Right cardiac atrium (tissue), 5 donors: ENCODE measurements at regions not wholly inside any gene's neighbourhood (a gene's known extent, or its start where the extent isn't known, plus 50 kb on each side); places are given as distances from the start of the nearest gene placed in this dataset.

ENCODE experiments used
- ATAC-seq, 2 donors: fragments of 200-7000 bp; cut with Tn5 transposase; one replicate each; pipeline versions ENCODE4 v1.8.0 to v1.9.1; 2020; ENCODE audit warnings: moderate library complexity in 2 of 2, mild to moderate bottlenecking in 1 of 2
- DNase-seq, 3 donors: peaks; one replicate each; pipeline ENCODE4 v3.0.0-alpha.2; 2020
- H3K27ac ChIP-seq: one replicate; pipeline ENCODE4 v1.5.1; 2013; ENCODE audit warnings: mild to moderate bottlenecking, low read length, control low read depth, moderate library complexity
- H3K27me3 ChIP-seq: one replicate; pipeline ENCODE4 v1.6.1; 2013; ENCODE audit not compliant: control insufficient read depth, insufficient read depth
- H3K4me1 ChIP-seq: one replicate; pipeline ENCODE4 v1.6.1; 2013; ENCODE audit warnings: low read length; ENCODE audit not compliant: control insufficient read depth, insufficient read depth
- H3K4me3 ChIP-seq: one replicate; pipeline ENCODE4 v1.5.1; 2013; ENCODE audit warnings: low read length, control low read depth
- H3K9me3 ChIP-seq: one replicate; pipeline ENCODE4 v1.6.1; 2013; ENCODE audit warnings: low read length; ENCODE audit not compliant: control insufficient read depth
- WGBS: extraction: QIAGEN DNeasy Blood & Tissue Kit; methylation state at CpG from one replicate; pipeline ENCODE4 v1.1.7; 2013; 5-methylcytosine and 5-hydroxymethylcytosine counted together
- intact Hi-C, 4 donors: fragments of 100-400 bp; cut with DNase I; formaldehyde crosslinking; loops; one replicate each; pipeline versions ENCODE4 v1.11.0 to v1.14.0; 2022 to 2023
- donor health status: healthy with polysubstance abuse.
- donor health status: DM: no; HTN: yes; CAD: no.
- donor health status: DM: no; HTN: no; CAD: no.
- donor health status: DM: no; HTN: yes; CAD: no; lungs with severe emphysema.
- donor health status: DM: yes; HTN: yes; CAD: no.

GRCh38 chr3:180284331-180285110, 247.8 kb upstream of the PEX5L start:
- intact Hi-C loops: no loop called here
- no peak for ATAC-seq
- 70% methylated on average over 2 of the region's 2 CpGs for WGBS
- Histone ChIP-seq H3K27ac (no peak overlapping the region), H3K4me1 (no peaks in the 10 kb centered on the region), H3K27me3 (no peaks in the 10 kb centered on the region), H3K4me3 (no peak overlapping the region), H3K9me3 (no peaks in the 10 kb centered on the region)
- DNase-seq: no peak

GRCh38 chr3:180287703-180288102, 251.0 kb upstream of the PEX5L start:
- ATAC-seq (no peak), DNase-seq (no peak)
- Histone ChIP-seq H3K27ac (no peak overlapping the region), H3K27me3 (no peaks in the 10 kb centered on the region), H3K9me3 (no peaks in the 10 kb centered on the region), H3K4me3 (no peak overlapping the region), H3K4me1 (no peaks in the 10 kb centered on the region)
- intact Hi-C loops: no loop called here

- ATAC-seq (no peak), DNase-seq (no peak)
- Histone ChIP-seq H3K27ac (no peak overlapping the region), H3K4me1 (no peaks in the 10 kb centered on the region), H3K9me3 (no peaks in the 10 kb centered on the region), H3K27me3 (no peaks in the 10 kb centered on the region), H3K4me3 (no peak overlapping the region)
- WGBS: 74% methylated on average over 2 of the region's 2 CpGs
- intact Hi-C loops: no loop called here
Observed at GRCh38 chr3:180288816-180289215, 252.1 kb upstream of the PEX5L start.

GRCh38 chr3:180290300-180290699, 253.6 kb upstream of the PEX5L start:
- DNase-seq (no peak), ATAC-seq (no peak)
- H3K4me3 ChIP-seq: no peak overlapping the region
- intact Hi-C loops: no loop called here
- no peaks in the 10 kb centered on the region for H3K4me1 ChIP-seq
- no peak overlapping the region for H3K27ac ChIP-seq
- no peaks in the 10 kb centered on the region for H3K9me3 ChIP-seq
- no peaks in the 10 kb centered on the region for H3K27me3 ChIP-seq

- Histone ChIP-seq H3K4me3 (no peak overlapping the region), H3K9me3 (no peaks in the 10 kb centered on the region), H3K27ac (no peak overlapping the region), H3K27me3 (no peaks in the 10 kb centered on the region), H3K4me1 (no peaks in the 10 kb centered on the region)
- DNase-seq (no peak), ATAC-seq (no peak)
- intact Hi-C loops: no loop called here
- 58% methylated on average over 1 of the region's 1 CpG for WGBS
Observed at GRCh38 chr3:180294282-180295027, 257.7 kb upstream of the PEX5L start.

- 51% methylated on average over 2 of the region's 2 CpGs for WGBS
- no peak overlapping the region for H3K27ac ChIP-seq
- H3K9me3 ChIP-seq: no peaks in the 10 kb centered on the region
- intact Hi-C loops: no loop called here
- no peak for DNase-seq
- ATAC-seq: no peak
- no peaks in the 10 kb centered on the region for H3K27me3 ChIP-seq
- H3K4me1 ChIP-seq: no peaks in the 10 kb centered on the region
- no peak overlapping the region for H3K4me3 ChIP-seq
Observed at GRCh38 chr3:180295811-180296210, 259.1 kb upstream of the PEX5L start.

GRCh38 chr3:180296971-180297370, 260.2 kb upstream of the PEX5L start:
- no peaks in the 10 kb centered on the region for H3K4me1 ChIP-seq
- no peaks in the 10 kb centered on the region for H3K9me3 ChIP-seq
- H3K27ac ChIP-seq: no peak overlapping the region
- intact Hi-C loops: no loop called here
- H3K4me3 ChIP-seq: no peak overlapping the region
- no peaks in the 10 kb centered on the region for H3K27me3 ChIP-seq
- ATAC-seq (no peak), DNase-seq (no peak)
- WGBS: 72% methylated on average over 5 of the region's 5 CpGs

- ATAC-seq (no peak), DNase-seq (no peak)
- Histone ChIP-seq H3K4me3 (no peak overlapping the region), H3K4me1 (no peaks in the 10 kb centered on the region), H3K27ac (no peak overlapping the region), H3K27me3 (no peaks in the 10 kb centered on the region), H3K9me3 (no peaks in the 10 kb centered on the region)
- 90% methylated on average over 1 of the region's 1 CpG for WGBS
- intact Hi-C loops: loop anchor here in 1 of 4 donors (5.0 kb wide), 1 partner anchor 119 kb away; no protein-coding TSS in a partner anchor
Observed at GRCh38 chr3:180306155-180306554, 269.4 kb upstream of the PEX5L start.

GRCh38 chr3:180306691-180307090, 270.0 kb upstream of the PEX5L start:
- no peak overlapping the region for H3K27ac ChIP-seq
- 59% methylated on average over 7 of the region's 7 CpGs for WGBS
- DNase-seq (no peak), ATAC-seq (no peak)
- no peak overlapping the region for H3K4me3 ChIP-seq
- intact Hi-C loops: loop anchor here in 1 of 4 donors (5.0 kb wide), 1 partner anchor 119 kb away; no protein-coding TSS in a partner anchor
- H3K9me3 ChIP-seq: no peaks in the 10 kb centered on the region
- H3K27me3 ChIP-seq: no peaks in the 10 kb centered on the region
- no peaks in the 10 kb centered on the region for H3K4me1 ChIP-seq

GRCh38 chr3:180311242-180311641, 274.5 kb upstream of the PEX5L start:
- ATAC-seq (no peak), DNase-seq (no peak)
- intact Hi-C loops: no loop called here
- no peaks in the 10 kb centered on the region for H3K4me1 ChIP-seq
- no peak overlapping the region for H3K27ac ChIP-seq
- 39% methylated on average over 1 of the region's 1 CpG for WGBS
- H3K27me3 ChIP-seq: no peaks in the 10 kb centered on the region
- H3K9me3 ChIP-seq: no peaks in the 10 kb centered on the region
- no peak overlapping the region for H3K4me3 ChIP-seq

- 32% methylated on average over 2 of the region's 2 CpGs for WGBS
- Histone ChIP-seq H3K27me3 (no peaks in the 10 kb centered on the region), H3K4me1 (no peaks in the 10 kb centered on the region), H3K4me3 (no peak overlapping the region), H3K27ac (no peak overlapping the region), H3K9me3 (no peaks in the 10 kb centered on the region)
- no peak for DNase-seq
- intact Hi-C loops: no loop called here
- ATAC-seq: no peak
Observed at GRCh38 chr3:180316321-180316720, 279.6 kb upstream of the PEX5L start.
